UCSD-AML1 (cell line): ENCODE measurements at regions not wholly inside any gene's neighbourhood (a gene's known extent, or its start where the extent isn't known, plus 50 kb on each side); places are given as distances from the start of the nearest gene placed in this dataset.

Source experiments
- DNase-seq: peaks from one replicate; lab custom pipeline; 2025; ENCODE audit not compliant: unreplicated experiment; lab: John Stamatoyannopoulos, UW

GRCh38 chr16:85254051-85254450 is 141.8 kb upstream of the CIBAR2 start:
- DNase-seq = no peak

DNA sequence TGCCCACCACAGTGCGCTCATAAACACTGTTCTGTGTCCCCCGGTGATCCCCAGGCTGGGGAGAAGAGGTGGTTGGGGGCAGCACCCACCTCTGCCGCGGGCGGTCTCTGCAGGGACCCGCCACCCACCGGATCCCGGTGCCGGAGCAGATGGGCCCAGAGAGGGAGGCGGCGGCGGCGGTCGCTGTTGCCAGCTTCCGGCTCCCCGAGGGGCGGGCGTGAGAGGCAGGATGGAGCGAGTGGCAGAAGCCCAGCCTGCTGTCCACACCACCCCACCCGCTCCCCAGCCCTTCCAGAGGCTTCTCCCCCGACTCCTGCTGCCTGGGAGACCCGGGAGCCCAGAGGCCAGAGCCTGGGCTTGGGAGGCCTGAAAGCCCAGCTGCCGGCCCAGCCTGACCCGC is 142.6 kb upstream of the CIBAR2 start:
- no peak for DNase-seq

DNA sequence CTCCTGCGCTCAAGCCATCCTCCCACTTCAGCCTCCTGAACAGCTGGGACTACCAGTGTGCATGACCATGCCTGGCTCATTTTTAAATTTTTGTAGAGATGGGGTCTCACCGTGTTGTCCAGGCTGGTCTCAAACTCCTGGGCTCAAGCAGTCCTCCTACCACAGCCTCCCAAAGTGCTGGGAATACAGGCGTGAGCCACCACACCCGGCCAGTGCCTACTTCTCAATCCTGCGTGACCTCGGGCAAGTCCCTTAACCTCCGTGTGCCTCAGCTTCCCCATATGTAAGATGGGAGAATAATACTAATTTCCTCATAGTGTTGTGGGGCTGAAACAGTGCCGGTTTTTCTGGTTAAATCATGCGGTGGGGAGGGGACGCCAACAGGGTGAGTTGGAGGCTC is 143.5 kb upstream of the CIBAR2 start:
- DNase-seq = no peak

GRCh38 chr16:85256190-85256739 is 144.0 kb upstream of the CIBAR2 start:
- DNase-seq = no peak

- DNase-seq = no peak
Observed at GRCh38 chr16:85257483-85257882, 145.2 kb upstream of the CIBAR2 start.

DNA sequence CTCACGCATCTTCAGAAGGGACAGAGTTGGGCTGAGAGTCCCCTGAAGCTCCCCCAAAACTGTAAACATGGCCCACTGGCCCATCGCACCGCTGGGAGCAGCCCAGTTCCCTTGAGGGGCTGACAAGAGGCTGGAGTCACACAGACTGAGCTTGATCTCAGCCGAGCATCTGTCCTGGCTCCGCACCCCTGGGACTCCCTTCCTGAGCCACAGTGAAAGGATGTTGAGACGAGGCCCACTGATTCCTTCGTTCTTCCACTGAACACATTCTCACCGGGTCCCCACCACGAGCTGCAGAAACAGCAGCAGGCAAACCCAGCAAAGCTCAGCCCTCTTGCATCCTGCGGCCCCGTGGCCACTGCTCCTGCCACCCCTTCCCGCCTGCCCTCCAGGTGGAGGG is 145.9 kb upstream of the CIBAR2 start:
- DNase-seq = no peak

GRCh38 chr16:85258629-85259028 is 146.4 kb upstream of the CIBAR2 start:
- DNase-seq = no peak

- DNase-seq = no peak
Observed at GRCh38 chr16:85259115-85259831, 147.0 kb upstream of the CIBAR2 start.

- no peak for DNase-seq
Observed at GRCh38 chr16:85259832-85260167, 147.5 kb upstream of the CIBAR2 start.

GRCh38 chr16:85261204-85261603 is 148.9 kb upstream of the CIBAR2 start:
- DNase-seq = no peak

DNA sequence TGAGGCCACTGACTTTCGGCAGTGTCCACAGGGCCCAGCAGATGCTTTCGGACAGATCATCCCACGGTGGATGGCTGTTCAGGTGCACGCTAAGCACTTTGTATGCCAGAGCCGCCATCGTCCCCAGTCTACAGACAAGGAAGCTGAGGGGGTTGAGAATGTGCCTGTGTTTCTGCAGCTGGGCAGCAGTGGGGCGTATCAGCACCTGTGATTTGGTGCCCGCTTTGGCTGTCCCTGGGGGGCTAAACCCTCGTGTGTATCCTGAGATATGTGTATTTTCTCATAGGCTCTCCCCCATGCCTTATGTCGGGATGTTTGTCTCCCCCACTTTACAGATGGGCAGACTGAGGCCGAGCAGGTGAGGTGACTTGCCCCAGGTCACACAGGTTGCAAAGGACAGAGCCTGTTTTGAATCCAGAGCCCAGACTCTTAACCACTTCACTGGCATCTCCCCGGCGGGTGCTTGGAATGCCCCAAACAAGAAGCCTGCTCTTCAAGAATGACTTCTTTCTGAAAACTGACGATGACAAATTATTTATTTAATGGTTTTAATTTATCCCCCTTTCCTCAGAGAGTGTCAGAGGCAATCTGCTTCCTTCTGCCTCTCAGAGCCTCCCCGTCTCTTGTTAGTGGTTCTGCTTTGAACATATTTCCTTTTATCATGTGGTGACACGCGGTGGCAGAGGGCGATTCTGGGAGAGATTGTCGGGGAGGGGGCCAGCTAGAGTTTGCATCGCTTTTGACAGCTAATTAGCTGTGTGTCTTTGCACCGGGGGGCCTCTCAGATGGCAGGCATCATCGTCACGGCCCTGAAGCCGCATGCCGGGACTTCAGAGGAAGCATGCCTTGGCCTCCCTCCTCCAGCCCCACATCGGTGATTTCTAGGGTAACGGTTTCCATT is 149.6 kb upstream of the CIBAR2 start:
- peak; percentile 44 for DNase-seq

DNA sequence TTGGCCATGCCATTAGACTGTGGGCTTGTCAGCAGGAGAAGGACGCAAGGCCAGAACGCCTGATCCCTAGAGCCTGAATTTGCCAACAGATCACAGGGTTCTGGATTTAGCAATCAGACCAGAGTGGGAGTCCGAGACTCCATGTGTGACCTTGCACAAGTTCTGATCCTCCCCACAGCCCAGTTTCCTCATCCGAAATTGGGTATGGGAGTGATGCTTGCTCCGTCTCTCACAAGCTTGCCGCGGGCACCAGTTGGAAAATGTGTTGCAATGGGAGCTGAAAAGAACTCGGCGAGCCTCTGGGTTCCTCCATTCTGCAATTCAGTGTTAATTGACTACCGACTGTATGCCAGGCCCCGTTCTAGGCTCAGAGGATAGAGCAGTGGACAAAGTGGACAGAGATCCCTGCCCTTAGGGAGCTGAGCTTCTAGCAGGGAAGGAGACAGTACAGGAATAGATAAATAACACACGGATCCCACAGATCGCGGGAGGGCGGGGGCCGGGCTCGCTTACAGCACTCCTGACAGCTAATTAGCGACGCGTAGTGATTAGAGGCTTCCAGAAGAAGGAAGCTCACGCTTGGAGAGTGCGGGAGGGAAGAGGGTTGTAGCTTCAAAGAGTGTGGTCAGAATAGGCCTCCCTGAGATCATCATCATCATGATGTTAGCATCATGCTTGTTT is 150.4 kb upstream of the CIBAR2 start:
- no peak for DNase-seq

- no peak for DNase-seq
Observed at GRCh38 chr16:85263239-85263585, 150.9 kb upstream of the CIBAR2 start.

GRCh38 chr16:85264752-85265151 is 152.5 kb upstream of the CIBAR2 start:
- DNase-seq = no peak

GRCh38 chr16:85265161-85265784 is 153.0 kb upstream of the CIBAR2 start:
- no peak for DNase-seq

GRCh38 chr16:85265810-85266209 is 153.5 kb upstream of the CIBAR2 start:
- no peak for DNase-seq

DNA sequence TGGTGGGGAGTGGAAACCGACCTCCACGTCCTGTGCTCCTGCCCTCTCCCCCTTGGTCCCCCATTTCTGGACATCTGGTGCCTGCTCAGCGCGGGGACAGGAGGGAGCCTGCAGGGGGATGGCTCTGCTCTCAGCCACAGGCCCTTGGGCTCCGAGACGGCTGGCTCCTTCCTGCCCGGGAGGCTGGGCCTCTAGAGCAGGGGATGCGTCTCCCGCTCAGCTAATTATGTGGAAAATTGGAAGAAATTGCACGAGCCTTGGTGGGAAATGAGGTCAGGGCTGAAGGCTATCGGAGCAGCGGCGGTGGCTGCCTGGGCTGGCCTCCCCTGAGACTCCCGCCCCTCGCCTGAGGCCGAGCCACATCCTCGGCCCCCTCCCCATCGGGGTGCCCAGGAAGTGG is 154.6 kb upstream of the CIBAR2 start:
- DNase-seq = peak; percentile 24

DNA sequence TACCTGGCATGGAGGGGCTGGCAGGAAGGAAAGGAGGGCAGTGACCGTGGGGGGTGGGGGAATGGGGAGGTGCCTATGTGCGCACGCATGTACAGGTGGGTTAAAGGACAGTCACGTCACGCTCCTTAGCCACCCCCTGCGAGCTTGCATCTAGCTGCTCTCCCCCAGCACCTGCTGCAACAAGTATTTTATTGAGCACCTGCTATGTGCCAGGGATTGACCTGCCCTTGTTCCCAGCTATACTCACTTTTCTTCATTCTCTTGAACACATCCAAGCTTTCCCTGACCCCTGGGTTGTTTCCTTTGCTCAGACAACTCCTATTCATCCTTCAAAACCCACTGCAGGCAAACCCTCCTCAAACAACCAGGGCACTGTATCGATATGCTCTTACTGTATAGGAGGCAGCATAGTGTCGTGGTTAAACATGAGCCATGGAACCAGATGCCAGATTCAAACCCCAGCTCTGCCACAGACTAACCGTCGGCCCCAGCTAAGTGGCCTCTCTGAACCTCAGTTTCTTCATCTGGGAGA is 155.2 kb upstream of the CIBAR2 start:
- no peak for DNase-seq

DNA sequence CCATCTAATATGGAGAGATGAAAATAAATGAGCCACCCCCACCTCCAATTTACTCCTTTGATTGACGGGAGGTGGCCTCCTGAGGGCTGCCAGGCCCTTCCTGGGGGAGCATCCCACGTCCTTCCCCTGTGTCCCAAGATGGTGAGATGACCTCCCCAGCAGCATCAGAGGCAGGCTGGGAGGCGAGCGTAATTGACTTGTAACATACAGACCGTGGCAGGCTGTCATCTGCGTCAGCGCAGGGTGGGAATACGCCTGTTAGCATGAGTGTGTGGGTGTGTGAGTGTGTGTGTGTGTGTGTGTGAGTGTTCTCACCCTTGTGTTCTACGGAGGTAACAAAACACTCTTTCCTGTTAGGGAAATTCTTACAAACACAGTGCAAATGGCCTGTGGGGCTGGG is 156.9 kb upstream of the CIBAR2 start:
- no peak for DNase-seq

DNA sequence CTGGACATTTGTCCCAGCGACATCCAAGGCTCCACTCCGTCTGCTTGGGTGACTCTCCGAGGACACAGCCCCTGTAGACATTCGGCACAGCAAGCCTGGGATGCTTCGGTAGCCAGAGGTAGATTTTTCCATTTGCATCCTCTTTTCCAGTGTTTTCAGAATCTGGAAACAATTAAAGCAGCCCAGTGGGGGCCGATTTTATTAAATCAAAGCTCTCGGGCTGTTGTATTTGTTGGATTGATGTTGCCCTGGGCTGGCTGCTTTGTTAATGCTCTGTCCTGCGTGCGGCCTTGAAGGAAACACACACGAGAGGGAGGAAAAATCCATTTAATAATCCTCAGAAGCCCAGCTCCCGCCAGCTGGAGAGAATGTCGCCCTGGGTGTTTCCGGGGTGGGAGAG is 158.1 kb upstream of the CIBAR2 start:
- no peak for DNase-seq

- DNase-seq = no peak
Observed at GRCh38 chr16:85271198-85271597, 158.9 kb upstream of the CIBAR2 start.
